ENCODE measurements at regions not wholly inside any gene's neighbourhood (a gene's known extent, or its start where the extent isn't known, plus 50 kb on each side); places are given as distances from the start of the nearest gene placed in this dataset.

DNA sequence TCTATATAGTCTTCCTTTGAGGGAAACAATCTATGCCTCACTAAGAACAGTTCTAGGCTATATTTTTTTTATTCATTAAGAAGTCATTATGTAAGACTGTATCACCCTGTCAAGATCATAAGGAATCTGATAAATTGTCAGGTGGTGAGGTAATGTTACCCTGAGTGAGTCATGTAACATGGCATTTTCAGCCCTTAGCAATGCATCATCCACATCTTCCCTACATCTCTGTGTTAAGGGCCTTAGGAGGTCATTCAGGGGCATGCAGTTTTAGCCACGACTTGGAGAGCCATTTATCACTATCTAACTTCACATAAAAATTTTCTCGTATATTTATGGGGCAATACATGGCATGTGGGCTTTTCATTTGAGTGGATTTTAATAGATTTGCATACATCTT lies 924.5 kb upstream of the MBL2 start:
- TF ChIP-seq, protein P1, sequence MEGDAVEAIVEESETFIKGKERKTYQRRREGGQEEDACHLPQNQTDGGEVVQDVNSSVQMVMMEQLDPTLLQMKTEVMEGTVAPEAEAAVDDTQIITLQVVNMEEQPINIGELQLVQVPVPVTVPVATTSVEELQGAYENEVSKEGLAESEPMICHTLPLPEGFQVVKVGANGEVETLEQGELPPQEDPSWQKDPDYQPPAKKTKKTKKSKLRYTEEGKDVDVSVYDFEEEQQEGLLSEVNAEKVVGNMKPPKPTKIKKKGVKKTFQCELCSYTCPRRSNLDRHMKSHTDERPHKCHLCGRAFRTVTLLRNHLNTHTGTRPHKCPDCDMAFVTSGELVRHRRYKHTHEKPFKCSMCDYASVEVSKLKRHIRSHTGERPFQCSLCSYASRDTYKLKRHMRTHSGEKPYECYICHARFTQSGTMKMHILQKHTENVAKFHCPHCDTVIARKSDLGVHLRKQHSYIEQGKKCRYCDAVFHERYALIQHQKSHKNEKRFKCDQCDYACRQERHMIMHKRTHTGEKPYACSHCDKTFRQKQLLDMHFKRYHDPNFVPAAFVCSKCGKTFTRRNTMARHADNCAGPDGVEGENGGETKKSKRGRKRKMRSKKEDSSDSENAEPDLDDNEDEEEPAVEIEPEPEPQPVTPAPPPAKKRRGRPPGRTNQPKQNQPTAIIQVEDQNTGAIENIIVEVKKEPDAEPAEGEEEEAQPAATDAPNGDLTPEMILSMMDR (IDR thresholded peaks at IDR 0.05), result no peak
- TF ChIP-seq ZFX (IDR thresholded peaks at IDR 0.05; ENCODE audit: borderline replicate concordance), result no peak

All from 22Rv1 (cell line).